ENCODE measurements at regions not wholly inside any gene's neighbourhood (a gene's known extent, or its start where the extent isn't known, plus 50 kb on each side); places are given as distances from the start of the nearest gene placed in this dataset.
"Not testable (repeated sequence)": the region's sequence is repeated elsewhere in the genome, so short reads cannot be mapped to it uniquely, and the experiment has no call there.

DNA sequence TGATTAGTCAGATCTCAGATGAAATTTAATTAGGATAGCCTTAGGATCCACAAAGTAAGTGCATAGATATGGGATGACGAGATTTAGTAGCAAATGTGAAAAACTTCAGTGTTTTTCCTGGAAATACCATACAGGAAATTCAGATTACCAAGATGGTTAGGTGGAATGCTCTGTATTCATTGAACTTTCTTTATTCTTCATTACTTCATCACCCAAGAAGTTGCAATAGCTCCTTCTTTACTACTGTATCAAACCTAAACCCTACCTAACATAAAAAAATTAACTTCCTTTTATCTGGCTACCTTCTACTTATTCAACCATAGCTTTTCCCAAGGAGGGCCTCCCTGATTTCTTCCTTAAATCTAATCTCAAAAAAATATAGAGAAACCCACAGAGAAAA is 100.4 kb downstream of the TTC6 start:
- TF ChIP-seq POLR2AphosphoS5 (IDR thresholded peaks at IDR 0.05; ENCODE audit: low read depth, low read length) (no peak), TAF1 (IDR thresholded peaks at IDR 0.05; ENCODE audit: borderline replicate concordance, low read depth, low read length) (no peak), POLR2A (IDR thresholded peaks at IDR 0.05; ENCODE audit: low read depth, low read length) (no peak)
- FAIRE-seq = no peak
- no peak for DNase-seq (ENCODE audit: insufficient read length)

DNA sequence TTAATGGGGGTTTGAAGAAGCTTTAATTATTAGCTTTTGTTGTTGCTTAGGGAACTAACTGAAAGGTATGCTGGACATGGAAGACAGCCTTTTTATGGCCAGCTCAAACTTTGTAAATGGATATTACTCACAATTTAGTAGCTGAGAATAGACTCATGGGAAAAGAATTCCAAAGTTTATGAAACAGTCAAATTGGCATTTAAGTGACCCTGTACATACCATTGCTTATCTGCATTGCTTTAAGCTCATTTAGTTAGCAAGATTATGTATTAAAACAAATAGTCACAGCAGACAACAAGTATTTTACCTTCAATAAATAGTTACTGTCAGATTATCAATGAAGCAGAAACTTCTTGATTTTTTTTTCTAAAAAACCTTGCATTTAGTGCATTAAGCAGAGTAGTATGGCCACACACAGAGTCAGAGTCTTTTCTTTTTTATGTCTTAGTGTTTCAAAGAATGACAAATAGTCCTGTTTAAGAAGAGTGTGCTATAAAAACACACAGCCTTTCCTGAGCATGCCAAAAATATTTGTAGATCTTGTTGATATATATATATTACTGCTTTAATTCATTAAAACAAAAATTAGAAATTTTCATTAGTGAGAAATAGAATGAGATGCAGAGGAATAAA is 102.2 kb downstream of the TTC6 start:
- no peak for TF ChIP-seq POLR2AphosphoS5 (IDR thresholded peaks at IDR 0.05; ENCODE audit: low read depth, low read length)
- TF ChIP-seq POLR2A (IDR thresholded peaks at IDR 0.05; ENCODE audit: low read depth, low read length) = no peak
- TF ChIP-seq TAF1 (IDR thresholded peaks at IDR 0.05; ENCODE audit: borderline replicate concordance, low read depth, low read length) = no peak
- DNase-seq (ENCODE audit: insufficient read length) (no peak), FAIRE-seq (no peak)

DNA sequence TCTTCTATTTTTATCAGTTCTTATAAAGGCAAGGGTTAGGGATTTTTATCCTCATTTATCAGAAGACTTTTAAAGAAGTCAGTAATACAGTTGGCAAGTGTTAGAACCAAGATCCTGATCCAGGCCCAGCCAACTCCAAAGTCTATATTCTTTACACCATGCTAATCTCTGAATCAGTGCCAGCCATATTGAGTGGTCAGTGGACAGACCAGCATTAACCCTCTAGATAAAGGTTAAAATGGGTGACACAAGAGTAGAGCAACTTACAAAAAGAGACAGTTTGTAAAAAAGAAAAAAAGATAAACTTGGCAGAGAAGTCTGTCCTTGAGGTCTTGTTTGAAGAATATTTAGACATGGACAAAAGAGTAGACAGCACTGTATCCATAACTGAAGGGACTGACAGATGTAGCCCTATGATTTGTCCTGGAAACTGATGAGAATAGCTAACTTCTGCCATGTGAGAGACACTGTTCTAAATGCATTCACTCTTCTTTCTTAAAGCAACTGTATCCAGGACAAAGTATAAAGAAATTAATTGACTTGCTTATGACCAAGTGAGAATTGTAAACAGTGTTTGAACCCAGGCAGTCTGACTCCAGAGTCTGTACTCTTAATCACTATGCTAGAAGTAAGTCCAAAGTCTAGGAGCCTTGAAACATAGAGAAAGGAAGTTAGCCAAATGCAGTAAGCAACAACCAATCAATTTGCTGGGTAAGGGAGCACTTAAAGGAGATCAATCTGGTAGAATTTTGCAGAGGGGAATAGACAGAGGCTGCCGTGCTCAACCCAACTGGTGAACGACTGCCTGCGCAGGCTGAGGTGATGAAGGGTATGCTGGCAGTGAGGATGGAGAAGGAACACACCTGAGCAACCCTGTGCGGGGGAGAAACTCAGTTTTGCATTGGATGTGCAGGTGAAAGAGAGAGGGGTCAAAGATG is 103.7 kb downstream of the TTC6 start:
- TF ChIP-seq POLR2AphosphoS5 (IDR thresholded peaks at IDR 0.05; ENCODE audit: low read depth, low read length) = no peak
- TF ChIP-seq POLR2A (IDR thresholded peaks at IDR 0.05; ENCODE audit: low read depth, low read length) = no peak
- TF ChIP-seq TAF1 (IDR thresholded peaks at IDR 0.05; ENCODE audit: borderline replicate concordance, low read depth, low read length) = no peak

DNA sequence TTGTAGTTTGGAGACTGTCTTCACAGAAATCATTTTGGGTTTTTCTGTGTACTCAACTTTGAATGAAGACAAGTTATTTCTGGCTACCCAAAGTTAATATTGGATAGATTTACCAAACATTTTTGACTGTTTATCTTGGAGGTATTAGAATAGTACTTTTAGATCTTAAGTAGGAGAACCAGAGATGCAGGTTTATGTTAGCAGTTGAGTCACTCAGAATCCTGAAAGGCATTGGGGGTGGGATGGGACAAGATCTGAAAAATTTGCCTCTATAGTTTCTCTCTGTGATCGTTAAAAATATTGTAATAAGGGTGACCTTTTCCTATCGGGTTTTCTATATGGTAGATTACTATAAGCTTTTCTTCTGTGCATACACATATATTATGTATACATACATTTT is 112.3 kb downstream of the TTC6 start:
- DNase-seq (ENCODE audit: insufficient read length) = no peak
- TF ChIP-seq POLR2AphosphoS5 (IDR thresholded peaks at IDR 0.05; ENCODE audit: low read depth, low read length) = no peak
- TF ChIP-seq POLR2A (IDR thresholded peaks at IDR 0.05; ENCODE audit: low read depth, low read length) = no peak
- no peak for TF ChIP-seq TAF1 (IDR thresholded peaks at IDR 0.05; ENCODE audit: borderline replicate concordance, low read depth, low read length)
- no peak for FAIRE-seq

More for the DNA sequence above, 103.7 kb downstream of the TTC6 start:
- DNase-seq (ENCODE audit: insufficient read length) (no peak), FAIRE-seq (no peak)

- FAIRE-seq = no peak
- DNase-seq (ENCODE audit: insufficient read length) = no peak
- TF ChIP-seq POLR2AphosphoS5 (IDR thresholded peaks at IDR 0.05; ENCODE audit: low read depth, low read length) (no peak), POLR2A (IDR thresholded peaks at IDR 0.05; ENCODE audit: low read depth, low read length) (no peak), TAF1 (IDR thresholded peaks at IDR 0.05; ENCODE audit: borderline replicate concordance, low read depth, low read length) (no peak)
These were observed 113.1 kb downstream of the TTC6 start for GRCh38 chr14:37708481-37708880.

- DNase-seq (ENCODE audit: insufficient read length) (no peak), FAIRE-seq (no peak)
- TF ChIP-seq TAF1 (IDR thresholded peaks at IDR 0.05; ENCODE audit: borderline replicate concordance, low read depth, low read length) (no peak), POLR2A (IDR thresholded peaks at IDR 0.05; ENCODE audit: low read depth, low read length) (no peak), POLR2AphosphoS5 (IDR thresholded peaks at IDR 0.05; ENCODE audit: low read depth, low read length) (no peak)
These were observed 114.2 kb downstream of the TTC6 start for GRCh38 chr14:37709419-37710195.

DNA sequence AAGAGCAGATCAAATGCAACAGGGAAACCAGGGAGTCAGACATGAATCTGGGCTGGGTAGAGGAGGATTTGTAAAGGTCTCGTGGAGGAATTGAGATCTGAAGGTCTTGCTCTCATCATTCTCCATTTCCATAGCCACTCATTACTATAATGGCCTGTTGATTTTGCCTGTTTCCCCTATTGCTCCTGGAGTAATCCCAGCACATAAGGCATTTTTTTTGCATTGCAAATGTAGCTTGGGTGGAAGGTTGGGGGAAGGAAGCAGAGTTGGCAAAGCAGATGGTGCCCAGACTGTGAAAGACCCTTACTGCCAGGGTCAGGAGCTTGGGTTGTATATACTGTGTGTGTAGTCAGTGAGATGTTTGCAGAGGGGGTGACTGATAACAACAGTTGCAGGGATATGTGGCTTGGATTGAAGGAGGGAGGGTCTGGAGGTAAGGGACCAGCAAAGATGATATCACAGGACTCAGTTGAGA is 116.0 kb downstream of the TTC6 start:
- TF ChIP-seq POLR2A (IDR thresholded peaks at IDR 0.05; ENCODE audit: low read depth, low read length) (no peak), POLR2AphosphoS5 (IDR thresholded peaks at IDR 0.05; ENCODE audit: low read depth, low read length) (no peak), TAF1 (IDR thresholded peaks at IDR 0.05; ENCODE audit: borderline replicate concordance, low read depth, low read length) (no peak)
- FAIRE-seq = no peak
- no peak for DNase-seq (ENCODE audit: insufficient read length)

DNA sequence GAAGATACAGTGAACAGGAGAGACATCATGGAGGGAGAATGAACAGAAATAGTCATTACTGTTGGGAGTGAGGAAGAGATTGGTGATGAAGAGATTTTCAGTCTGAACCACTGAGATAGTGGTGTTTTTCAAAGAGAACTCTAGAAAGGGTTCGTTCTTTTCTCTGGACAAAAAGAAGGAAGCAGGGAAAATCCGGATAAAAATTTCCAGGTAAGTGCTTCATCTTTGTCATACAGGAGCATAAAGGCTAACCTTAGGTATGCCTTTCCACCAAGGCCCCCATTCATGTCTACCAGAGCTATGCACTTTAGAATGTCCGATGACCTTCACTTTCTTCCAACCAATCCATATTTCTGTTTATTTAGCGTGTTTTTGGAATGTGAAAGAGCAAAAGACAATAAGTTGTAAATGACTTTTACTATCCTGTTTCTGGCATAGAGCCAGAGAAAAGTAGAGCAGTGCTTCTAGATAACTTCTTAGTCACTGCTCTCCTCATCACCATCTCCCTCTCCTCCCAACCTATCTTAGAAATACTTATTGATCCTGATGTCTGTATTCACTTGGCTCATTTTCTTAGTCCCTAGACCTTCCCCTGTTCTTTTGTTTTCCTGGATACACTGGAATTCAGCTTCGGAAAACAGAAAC is 116.5 kb downstream of the TTC6 start:
- DNase-seq (ENCODE audit: insufficient read length) = no peak
- no peak for FAIRE-seq
- no peak for TF ChIP-seq POLR2A (IDR thresholded peaks at IDR 0.05; ENCODE audit: low read depth, low read length)
- TF ChIP-seq TAF1 (IDR thresholded peaks at IDR 0.05; ENCODE audit: borderline replicate concordance, low read depth, low read length) = no peak
- no peak for TF ChIP-seq POLR2AphosphoS5 (IDR thresholded peaks at IDR 0.05; ENCODE audit: low read depth, low read length)

- DNase-seq (ENCODE audit: insufficient read length); FAIRE-seq: not testable (repeated sequence)
These were observed 117.0 kb downstream of the TTC6 start for GRCh38 chr14:37712476-37712860.

DNA sequence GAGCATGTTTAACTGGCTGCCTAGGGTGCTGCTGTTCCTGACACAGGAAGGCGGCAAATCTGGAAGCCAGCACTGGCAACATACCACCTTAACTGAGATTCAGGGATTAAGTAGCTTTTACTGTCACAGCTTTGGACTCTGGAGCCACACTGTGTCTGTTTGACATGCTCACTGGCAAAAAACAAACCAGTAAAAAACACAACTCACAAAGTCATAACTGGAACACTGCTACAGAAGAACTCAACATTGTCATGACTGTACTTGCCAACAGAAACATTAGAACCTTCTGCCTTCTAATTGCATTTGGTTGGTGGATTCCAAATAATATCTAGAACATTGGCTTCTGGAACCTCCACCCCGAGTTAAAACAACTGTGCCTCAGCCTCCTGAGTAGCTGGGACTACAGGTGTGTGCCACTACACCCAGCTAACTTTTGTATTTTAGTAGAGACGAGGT is 117.6 kb downstream of the TTC6 start:
- FAIRE-seq = no peak
- TF ChIP-seq POLR2AphosphoS5 (IDR thresholded peaks at IDR 0.05; ENCODE audit: low read depth, low read length) = no peak
- no peak for TF ChIP-seq TAF1 (IDR thresholded peaks at IDR 0.05; ENCODE audit: borderline replicate concordance, low read depth, low read length)
- TF ChIP-seq POLR2A (IDR thresholded peaks at IDR 0.05; ENCODE audit: low read depth, low read length) = no peak

DNA sequence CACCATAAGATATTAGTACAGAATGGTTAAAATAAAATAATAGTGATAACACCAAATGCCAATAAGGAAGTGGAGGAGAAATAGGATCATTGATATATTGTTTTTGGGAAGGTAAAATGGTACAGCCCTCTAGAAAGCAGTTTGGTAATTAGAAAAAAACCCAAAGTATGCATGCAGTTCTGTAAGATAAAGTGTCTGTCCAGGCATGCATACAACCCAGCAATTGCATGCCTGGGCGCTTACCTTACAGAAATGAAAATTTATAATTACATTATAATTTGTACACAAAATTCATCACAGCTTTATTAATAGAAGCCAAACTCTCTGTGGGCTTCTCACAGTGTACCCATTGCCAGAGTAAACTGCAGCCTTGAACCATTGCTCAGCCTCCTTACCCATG is 124.7 kb downstream of the TTC6 start:
- DNase-seq (ENCODE audit: insufficient read length) (no peak), FAIRE-seq (no peak)
- no peak for TF ChIP-seq TAF1 (IDR thresholded peaks at IDR 0.05; ENCODE audit: borderline replicate concordance, low read depth, low read length)
- no peak for TF ChIP-seq POLR2A (IDR thresholded peaks at IDR 0.05; ENCODE audit: low read depth, low read length)
- TF ChIP-seq POLR2AphosphoS5 (IDR thresholded peaks at IDR 0.05; ENCODE audit: low read depth, low read length) = no peak

More for the DNA sequence above, 117.6 kb downstream of the TTC6 start:
- no peak for DNase-seq (ENCODE audit: insufficient read length)
